Right lung (tissue), 2 donors: ENCODE measurements at regions not wholly inside any gene's neighbourhood (a gene's known extent, or its start where the extent isn't known, plus 50 kb on each side); places are given as distances from the start of the nearest gene placed in this dataset.
"Not testable (repeated sequence)": the region's sequence is repeated elsewhere in the genome, so short reads cannot be mapped to it uniquely, and the experiment has no call there.

Experiments
- DNase-seq, 2 donors: peaks; one replicate each; pipeline ENCODE4 v3.0.0-alpha.2; 2013

DNA sequence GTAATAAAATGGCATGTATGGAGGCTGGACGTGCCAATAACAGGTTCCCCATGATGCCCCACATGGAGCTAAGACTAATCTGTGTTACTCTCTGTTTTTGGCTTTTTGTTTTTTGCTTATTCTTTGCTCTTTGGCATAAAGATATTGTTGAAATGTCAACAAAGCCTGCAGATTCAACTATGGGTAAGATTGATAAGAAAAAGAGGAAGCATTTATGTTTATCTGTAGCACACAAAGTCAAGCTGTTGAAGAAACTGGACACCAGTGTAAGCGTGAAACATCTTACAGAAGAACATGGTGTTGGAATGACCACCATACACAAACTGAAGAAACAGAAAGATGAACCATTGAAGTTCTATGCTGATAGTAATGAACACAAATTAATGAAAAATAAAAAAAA lies 402.7 kb downstream of the LTN1 start:
- DNase-seq, result no peak

DNA sequence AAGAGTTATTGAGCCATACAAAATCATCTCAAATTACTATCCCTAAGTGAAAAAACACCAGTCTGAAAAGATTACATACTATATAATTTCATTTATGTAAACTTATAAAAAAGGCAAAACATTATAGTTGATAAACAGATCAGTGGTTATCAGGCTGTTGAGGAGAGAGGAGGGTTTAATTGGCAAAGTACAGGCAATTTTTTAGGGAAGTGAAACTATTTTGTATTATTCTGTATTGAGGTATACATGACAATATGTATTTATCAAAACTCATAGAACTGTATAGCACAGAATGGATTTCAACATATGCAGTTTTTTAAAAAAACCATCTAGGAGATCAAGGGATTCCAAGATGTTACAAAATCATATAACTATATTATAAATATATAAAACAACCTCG lies 403.7 kb downstream of the LTN1 start:
- DNase-seq, result no peak

DNA sequence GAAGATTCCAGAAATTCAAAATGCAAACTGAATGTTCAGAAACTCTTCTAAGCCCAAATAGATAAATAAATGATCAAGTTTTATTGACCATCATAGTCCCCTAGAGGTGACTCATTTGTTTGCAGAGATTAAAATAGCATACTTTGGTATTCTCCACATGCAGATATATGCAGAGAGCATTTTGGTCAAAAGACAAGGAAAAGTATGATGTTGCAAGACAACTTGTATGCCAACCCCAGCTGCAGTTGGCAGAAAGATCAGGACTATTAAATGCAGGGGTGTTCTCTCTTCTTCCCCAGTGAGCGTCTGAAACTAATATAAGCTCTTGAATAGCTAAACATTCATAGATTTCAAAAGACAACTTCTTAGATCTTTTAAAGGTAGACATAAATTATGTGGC lies 404.9 kb downstream of the LTN1 start:
- no peak for DNase-seq

DNA sequence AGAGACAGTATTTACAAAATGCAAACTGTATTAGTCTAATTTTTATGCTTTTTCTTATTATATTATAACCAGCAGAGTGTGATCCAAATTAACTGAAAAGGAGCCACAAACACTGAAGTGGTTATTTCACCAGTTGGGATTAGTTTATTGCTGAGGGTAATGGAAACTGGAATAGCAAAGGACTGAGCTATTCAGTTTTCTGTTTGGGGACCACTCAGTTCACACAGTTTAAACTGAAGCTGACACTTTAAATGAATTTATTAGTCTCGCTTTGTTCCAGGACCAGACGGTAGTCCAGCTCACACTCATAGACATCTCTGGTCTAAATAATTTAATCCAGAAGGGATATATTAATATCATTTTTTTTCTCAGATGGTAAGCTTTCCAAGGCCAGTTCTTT lies 410.7 kb downstream of the LTN1 start:
- DNase-seq, result no peak

DNA sequence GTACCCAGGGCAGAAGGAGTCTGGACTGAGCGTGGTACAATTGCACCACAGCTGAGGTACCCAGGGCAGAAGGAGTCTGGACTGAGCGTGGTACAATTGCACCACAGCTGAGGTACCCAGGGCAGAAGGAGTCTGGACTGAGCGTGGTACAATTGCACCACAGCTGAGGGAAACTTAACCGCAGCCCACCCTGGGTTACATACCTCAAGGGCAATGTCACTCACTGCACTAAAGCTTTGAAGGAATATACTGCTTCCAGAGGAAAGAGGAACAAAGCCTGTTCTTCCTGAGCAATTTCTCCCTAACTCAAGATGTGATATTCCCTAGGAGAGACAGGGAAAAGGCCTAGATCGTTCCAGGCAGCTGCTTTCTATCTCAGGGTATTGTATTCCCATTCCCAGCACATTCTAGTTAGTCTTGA lies 411.4 kb downstream of the LTN1 start:
- DNase-seq, result not testable (repeated sequence)

DNA sequence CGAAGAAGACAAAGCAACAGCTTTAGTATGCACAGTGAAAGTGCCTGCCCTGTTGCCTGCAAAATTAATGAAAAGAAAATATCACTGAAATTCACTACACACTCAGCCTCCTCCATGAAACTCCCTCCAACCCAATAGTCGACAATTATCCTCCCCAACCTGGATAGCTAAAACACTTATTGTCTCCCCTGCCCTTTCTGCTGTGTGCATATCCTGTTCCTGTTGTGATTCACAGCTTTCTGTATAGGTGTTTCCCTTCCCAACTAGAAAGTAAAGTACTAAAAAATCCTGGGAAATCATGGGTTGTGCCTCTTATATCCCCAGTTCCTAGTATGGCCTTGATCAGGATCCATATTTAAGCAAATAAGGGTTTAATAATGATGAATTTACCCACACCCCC lies 412.1 kb downstream of the LTN1 start:
- DNase-seq, result no peak

DNA sequence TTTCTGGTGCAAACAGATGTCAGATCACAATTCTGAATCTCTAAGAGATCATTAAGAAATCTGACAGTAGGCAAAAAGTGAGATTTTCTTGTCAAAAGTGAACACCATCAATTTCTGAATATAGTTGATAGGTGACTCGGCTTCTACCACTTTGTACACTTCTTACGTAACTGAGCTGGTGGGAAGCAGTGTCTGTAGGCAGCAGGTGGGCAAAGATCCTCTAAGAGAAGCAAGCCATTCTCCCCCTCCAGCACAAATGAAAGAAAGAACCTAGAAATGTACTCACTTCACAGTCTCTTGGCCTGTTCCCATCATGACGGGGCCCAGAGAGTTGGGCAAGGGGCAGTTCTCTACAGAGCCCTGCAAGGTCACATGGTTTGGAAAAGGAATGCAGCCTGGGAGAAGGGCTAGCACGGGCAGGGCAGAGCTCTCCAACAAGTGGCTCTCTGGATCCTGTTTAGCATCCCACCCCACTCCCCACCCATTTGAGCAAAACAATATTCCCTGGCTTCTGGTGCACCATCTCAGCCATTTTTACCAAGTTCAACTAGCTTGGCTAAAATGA lies 412.6 kb downstream of the LTN1 start:
- no peak for DNase-seq

DNA sequence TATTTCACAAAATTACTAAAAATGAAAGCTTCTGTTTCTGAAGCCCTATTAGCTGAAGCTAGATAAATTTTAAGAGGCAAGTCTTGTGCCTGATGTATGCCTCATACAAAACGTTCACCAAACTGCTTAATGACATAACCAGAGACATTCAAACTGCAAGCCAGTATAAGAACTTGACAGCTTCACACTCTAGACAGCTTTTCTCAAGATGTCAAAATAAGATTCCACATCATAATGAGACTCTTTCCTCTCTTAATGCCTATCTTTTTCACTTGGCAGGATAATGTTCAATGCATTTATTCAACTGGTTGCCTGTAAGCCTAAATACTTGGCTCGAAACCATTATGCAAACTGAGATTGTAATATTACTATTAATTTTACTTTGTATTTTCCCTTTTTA lies 424.0 kb downstream of the LTN1 start:
- DNase-seq, result no peak

DNA sequence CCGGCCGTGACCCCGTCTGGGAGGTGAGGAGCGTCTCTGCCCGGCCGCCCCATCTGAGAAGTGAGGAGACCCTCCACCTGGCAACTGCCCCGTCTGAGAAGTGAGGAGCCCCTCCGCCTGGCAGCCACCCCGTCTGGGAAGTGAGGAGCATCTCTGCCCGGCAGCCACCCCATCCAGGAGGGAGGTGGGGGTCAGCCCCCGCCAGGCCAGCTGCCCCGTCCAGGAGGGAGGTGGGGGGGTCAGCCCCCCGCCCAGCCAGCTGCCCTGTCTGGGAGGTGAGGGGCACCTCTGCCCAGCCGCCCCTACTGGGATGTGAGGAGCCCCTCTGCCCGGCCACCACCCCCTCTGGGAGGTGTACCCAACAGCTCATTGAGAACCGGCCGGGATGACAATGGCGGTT lies 428.7 kb downstream of the LTN1 start:
- DNase-seq, result not testable (repeated sequence)

DNA sequence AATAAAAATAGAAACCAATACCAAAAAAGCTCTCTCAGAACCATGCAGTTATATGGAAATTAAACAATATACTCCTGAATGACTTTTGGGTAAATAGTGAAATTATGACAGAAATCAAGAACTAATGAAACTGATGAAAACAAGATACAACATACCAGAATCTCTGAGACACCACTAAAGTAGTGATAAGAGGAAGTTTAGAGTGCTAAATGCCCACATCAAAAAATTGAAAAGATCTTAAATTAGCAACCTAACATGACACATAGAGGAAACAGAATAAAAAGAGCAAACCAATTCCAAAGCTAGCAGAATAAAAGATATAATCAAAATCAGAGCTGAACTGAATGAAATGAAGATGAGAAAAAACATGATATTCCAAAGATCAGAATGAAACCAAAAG lies 430.9 kb downstream of the LTN1 start:
- DNase-seq, result no peak

DNA sequence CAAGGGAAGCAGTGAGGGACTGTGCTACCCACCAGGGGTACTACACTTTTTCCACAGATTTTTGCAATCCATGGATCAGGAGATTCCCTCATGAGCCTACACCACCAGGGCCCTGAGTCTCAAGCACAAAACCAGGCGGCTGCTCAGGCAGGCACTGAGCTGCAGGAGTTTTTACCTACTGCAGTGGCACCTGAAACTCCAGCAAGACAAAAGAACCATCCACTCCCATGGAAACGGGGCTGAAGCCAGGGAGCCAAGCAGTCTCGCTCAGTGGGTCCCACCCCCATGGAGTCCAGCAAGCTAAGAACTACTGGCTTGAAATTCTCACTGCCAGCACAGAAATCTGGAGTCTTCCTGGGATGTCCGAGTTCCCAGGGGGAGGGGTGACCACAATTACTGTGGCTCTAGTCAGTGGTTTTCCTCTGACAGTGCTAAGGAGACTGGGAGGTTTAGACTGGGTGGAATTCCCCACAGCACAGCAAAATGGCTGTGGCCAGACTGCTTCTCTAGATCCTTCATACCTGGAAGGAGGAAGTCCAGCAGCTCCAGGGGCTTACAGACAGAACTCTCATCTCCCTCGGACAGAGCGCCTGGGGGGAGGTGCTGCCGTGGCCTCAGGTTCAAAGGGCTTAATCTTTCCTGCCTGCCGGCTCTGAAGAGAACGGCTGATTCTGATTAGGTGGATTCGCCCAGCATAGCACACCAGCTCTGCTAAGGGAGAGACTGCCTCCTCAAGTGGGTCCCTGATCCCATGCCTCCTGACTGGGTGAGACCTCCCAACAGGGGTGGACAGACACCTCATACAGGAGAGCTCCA lies 437.8 kb downstream of the LTN1 start:
- no peak for DNase-seq

DNA sequence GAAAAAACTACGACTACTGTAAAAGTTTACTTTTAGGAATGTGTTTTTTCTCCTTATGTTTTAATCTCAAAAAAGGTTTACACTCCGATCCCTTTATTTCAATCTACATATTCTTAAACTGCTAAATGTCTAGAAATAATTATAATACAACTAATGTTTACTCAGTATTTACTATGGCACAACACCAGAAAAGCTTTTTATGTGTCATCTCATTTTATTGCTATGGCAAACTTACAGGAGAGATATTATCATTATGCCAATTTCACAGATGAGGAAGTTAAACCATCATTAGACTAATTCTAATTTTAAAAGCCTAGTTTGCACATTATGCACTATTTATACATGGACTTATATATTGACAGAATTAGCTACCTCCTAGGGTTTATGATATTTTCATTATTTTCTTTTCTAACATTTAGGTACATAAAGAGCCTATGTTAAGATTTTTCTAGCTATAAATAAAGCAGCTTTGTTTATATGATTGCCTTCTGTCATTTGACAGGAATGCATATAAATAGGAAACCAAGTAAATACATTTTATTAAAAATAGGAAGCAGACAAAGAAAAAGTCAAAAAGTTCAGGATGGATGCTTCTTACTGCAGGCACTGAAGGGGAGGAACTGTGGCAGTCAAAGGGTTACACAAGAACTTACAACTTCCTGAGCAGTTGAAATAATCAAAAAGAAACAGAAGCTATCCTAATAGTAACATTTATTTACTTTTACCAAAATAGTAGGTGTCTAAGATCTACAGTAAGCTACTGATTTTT lies 442.4 kb downstream of the LTN1 start:
- DNase-seq, result no peak

DNA sequence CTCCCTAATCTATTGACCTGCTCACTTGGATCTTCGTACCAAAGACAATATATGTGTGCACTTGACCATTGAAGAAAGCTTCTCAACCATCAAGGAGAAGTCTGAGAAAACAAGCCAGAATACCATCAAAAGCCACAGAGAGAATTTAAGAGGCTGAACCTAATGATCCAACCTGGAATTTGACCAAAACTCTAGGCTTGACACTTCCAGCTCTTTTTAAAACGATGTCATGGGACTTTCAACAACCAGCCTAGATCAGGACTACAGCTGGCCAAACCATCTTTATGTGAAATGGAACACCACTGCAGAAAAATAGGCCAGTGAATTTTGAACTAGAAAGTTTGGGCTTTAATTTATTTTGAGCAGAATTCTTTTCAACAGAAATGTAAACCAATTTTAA lies 444.4 kb downstream of the LTN1 start:
- no peak for DNase-seq

DNA sequence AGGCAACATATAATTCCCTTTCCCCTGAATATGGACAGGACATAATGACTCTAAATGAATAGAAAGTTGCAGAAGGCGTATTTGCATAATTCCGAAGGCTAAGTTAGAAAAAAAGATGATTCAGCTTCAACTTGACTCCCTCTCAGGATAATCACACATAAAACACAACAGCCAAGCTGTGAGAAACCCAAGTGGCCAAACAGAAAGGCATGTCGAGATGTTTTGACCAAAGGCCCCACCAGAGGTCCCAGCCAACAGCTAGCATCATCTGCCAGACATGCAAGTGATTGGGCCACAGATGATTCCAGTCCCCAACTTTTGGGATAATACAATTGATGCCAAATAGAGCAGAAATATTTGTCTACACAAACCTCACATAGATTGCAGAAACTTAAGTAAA lies 444.9 kb downstream of the LTN1 start:
- no peak for DNase-seq

DNA sequence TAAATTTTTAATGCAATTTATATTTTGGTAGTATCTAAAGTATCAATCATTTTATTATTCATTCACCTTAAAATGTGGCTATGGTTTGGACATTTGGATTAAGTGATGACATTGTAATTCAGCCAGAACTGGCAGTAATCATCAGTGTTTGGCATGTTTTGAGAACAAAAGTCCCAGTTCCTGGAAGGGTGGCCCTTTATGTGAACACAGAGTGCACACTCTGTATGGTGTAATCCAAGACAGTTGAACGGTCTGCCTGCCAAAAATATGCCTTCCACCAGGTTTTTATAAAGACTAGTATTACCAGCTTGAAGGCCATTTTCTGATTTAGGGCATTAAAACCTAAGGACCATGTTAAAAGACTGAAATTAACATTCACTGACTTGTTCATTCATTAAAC lies 448.7 kb downstream of the LTN1 start:
- no peak for DNase-seq

DNA sequence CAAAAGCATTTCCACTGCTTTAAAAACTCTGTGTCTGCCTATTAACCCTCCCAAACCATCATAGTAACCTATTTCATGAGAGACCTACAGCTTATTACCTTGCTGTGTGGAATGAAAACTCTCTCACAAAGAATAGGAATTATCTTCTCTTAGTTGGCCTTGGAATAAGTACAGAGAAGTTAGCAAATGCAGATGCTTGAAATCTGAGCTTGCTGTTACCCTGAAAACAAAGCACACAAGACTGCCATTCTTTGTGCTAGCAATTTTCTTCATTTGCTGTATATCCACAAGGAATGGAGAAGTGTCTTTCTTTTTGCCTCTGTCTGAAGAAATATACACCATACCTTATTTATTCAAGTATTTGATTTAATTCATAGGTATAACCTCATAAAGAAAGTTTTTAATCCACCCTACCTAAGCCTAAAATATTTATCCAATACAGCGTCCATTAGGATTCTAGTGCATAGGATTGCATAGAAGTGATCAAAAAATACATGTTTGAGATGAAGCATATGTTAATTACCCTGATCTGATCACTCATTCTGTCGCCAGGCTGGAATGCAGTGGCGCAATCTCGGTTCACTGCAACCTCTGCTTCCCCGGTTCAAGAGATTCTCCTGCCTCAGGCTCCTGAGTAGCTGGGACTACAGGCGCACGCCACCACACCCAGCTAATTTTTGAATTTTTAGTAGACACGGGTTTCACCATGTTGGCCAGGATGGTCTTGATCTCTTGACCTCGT lies 451.1 kb downstream of the LTN1 start:
- DNase-seq, result no peak

DNA sequence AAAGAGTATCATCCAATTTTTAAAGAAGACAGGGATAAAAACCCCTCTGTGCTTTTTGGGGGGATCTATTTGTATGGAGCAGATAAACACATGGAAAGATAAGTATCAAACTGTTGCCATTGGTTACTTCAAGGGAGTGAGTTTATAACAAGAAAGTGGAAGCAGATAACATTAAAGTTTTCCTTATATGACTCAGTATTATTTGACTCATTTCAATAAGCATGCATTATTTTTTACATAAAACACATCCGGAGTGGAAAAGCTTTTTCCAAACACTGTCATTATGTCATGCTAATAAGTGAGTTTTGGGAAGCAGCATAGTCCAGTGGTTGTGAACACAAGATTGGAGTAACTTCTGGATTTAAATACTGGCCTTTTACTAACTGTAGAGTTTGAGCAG lies 452.2 kb downstream of the LTN1 start:
- no peak for DNase-seq

DNA sequence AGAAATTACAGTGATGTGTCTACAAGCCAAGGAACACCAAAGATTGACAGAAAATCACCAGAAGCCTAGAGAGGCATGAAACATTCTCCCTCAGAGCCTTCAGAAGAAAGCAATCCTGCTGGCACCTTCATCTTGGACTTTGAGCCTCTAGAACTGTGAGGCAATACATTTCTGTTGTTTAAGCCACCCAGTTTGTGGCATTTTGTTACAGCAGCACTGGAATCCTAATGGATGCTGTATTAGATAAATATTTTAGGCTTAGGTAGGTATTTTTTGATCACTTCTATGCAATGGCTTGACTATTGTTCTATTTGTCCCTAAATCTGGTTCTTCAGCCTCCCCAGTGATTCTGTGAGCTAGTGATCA lies 453.1 kb downstream of the LTN1 start:
- no peak for DNase-seq

DNA sequence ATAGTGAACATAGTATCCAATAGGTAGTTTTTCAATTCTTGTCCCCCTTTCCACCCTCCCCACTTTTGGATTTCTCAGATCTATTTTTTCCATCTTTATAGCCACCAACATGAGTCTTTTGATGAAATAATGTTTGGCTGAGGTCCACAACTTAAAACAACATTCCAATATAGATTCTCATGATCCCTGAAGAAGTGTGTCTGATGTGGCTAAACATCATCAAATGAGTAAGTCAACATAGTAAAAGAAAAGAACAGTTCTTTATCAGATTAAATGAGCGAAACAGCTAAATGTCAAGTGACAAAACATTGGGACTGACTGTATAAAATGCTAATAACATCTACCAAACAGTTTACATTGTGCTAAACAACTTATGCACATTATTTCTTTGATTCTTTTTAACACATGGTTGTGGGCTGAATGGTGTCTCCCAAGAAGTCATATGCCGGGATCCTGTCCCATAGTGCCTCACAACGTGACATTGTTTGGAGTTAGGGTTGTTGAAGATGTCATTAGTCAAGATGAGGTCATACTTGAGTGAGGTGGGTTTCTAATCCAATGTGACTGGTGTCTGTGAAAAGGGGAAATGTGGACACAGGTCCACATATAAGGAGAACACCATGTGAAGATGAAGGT lies 453.6 kb downstream of the LTN1 start:
- DNase-seq, result no peak

DNA sequence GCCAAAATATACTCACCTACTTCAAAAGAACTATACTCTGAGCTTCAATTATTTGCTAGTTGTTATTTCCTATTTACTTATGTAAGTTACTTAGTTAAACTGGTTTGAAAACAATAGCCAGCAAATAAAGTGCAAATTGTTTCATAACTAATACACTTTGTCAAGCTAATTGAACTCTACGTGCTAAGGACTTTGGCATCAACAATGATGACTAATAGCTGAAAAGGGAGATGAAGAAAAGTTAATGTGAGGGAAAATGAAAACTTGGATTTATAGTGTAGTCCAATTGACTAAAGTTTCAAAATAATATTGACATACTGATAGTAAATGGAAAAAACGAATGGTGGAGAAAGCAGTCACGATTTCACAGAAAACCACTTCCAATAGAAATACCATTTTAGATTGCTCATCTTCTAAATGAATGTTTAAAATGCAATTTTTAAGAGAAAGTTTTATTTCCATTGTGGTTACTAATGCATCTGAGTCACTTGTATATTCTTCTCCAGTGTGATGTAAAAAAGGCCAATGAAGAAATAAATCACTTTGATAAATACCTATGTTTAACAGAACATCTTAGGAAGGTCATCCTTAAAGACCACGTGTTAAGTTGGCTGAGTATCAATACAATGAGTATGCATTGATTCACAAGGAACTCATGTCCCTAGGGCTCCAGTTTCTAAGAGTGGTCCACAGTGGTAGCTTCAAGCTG lies 455.2 kb downstream of the LTN1 start:
- no peak for DNase-seq

DNA sequence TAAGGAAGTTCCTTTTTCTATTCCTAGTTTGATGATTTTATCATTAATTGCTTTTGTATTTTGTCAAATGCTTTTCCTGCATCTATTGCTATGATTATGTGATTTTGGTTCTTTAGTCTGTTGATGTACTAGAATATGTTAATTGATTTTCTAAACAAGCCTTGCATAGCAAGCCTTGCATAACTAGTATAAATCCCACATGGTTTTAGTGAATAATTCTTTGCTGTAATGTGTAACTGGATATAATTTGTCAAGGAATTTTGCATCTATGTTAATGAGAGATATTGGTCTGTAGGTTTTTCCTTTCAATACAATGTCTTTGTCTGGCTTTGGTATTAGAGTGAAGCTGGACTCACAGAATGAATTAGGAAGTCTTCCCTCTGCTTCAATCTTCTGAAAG lies 460.2 kb downstream of the LTN1 start:
- no peak for DNase-seq
